HEK293 (cell line): ENCODE measurements at regions not wholly inside any gene's neighbourhood (a gene's known extent, or its start where the extent isn't known, plus 50 kb on each side); places are given as distances from the start of the nearest gene placed in this dataset.

Experiments used
- CTCF ChIA-PET: fragments of 350-600 bp; formaldehyde crosslinking; extraction: SDS; loops from one replicate; lab custom pipeline; 2021; ENCODE audit warnings: antibody characterized with exemption; lab: Yijun Ruan, JAX
- POLR2A ChIA-PET: fragments of 300-600 bp; formaldehyde crosslinking; extraction: SDS; loops from one replicate; lab custom pipeline; 2020; ENCODE audit warnings: antibody characterized with exemption, inconsistent platforms; lab: Yijun Ruan, JAX
- H3K27ac ChIP-seq: fragments of 200-500 bp; sonication (Bioruptor generic); 2 replicates; pipeline ENCODE4 v1.5.1; 2014; ENCODE audit warnings: low read depth, low read length, control low read depth, inconsistent platforms; ENCODE audit errors: extremely low read depth
- H3K36me3 ChIP-seq, 2 experiments: fragments of 200-500 bp in 1 of 2; sonication (Bioruptor generic) in 1 of 2; 1 replicate in 1 of 2; 2 replicates in 1 of 2; pipeline ENCODE4 v1.5.1; 2014 to 2017; ENCODE audit warnings: inconsistent platforms in 2 of 2, low read length in 2 of 2; ENCODE audit not compliant: control insufficient read depth in 2 of 2, insufficient read depth in 1 of 2
- H3K4me1 ChIP-seq: fragments of 200-500 bp; sonication (Bioruptor generic); 2 replicates; pipeline ENCODE4 v1.5.1; 2014; ENCODE audit warnings: mild to moderate bottlenecking, low read length, inconsistent platforms; ENCODE audit not compliant: control insufficient read depth, insufficient read depth
- H3K4me3 ChIP-seq: 2 replicates; pipeline ENCODE4 v1.5.1; 2011; ENCODE audit warnings: low read depth, mild to moderate bottlenecking, control low read depth, low read length, moderate library complexity
- H3K9me3 ChIP-seq: fragments of 200-500 bp; sonication (Bioruptor generic); 2 replicates; pipeline ENCODE4 v1.5.1; 2014; ENCODE audit warnings: low read depth, low read length, inconsistent platforms; ENCODE audit not compliant: control insufficient read depth, insufficient read depth
- EGR2 ChIP-seq: fragments of 450-650 bp; formaldehyde crosslinking; IDR thresholded peaks from 2 replicates; pipeline ENCODE4 v1.5.1; 2016; ENCODE audit warnings: low read depth, missing biosample characterization, missing genetic modification characterization
- HIC1 ChIP-seq: fragments of 450-650 bp; formaldehyde crosslinking; IDR thresholded peaks from 2 replicates; pipeline ENCODE4 v1.5.1; 2016; ENCODE audit warnings: missing biosample characterization, missing genetic modification characterization
- MZF1 ChIP-seq: fragments of 450-650 bp; formaldehyde crosslinking; IDR thresholded peaks from 2 replicates; pipeline ENCODE4 v1.5.1; 2017; ENCODE audit warnings: missing biosample characterization, missing genetic modification characterization, borderline replicate concordance
- SP7 ChIP-seq: fragments of 450-650 bp; formaldehyde crosslinking; IDR thresholded peaks from 2 replicates; pipeline ENCODE4 v1.5.1; 2016; ENCODE audit warnings: missing biosample characterization, missing genetic modification characterization
- ZBTB26 ChIP-seq: fragments of 450-650 bp; formaldehyde crosslinking; optimal IDR thresholded peaks from 2 replicates; pipeline ENCODE3; 2016; ENCODE audit warnings: missing biosample characterization, mild to moderate bottlenecking, missing genetic modification characterization
- ZBTB7A ChIP-seq: fragments of 450-650 bp; formaldehyde crosslinking; IDR thresholded peaks from 2 replicates; pipeline ENCODE4 v1.5.1; 2016; ENCODE audit warnings: low read depth, missing biosample characterization, missing genetic modification characterization
- ZNF148 ChIP-seq: fragments of 450-650 bp; formaldehyde crosslinking; IDR thresholded peaks from 2 replicates; pipeline ENCODE4 v1.5.0; 2017; ENCODE audit warnings: missing biosample characterization, missing genetic modification characterization, borderline replicate concordance
- ZNF184 ChIP-seq: fragments of 450-650 bp; IDR thresholded peaks from 2 replicates; pipeline ENCODE4 v1.5.1; 2018; ENCODE audit warnings: missing biosample characterization, mild to moderate bottlenecking, missing genetic modification characterization
- ZNF19 ChIP-seq: fragments of 450-650 bp; formaldehyde crosslinking; IDR thresholded peaks from 2 replicates; pipeline ENCODE4; 2016; ENCODE audit warnings: missing biosample characterization, missing genetic modification characterization, low read depth
- ZNF211 ChIP-seq: fragments of 450-650 bp; formaldehyde crosslinking; IDR thresholded peaks from 2 replicates; pipeline ENCODE4 v1.5.1; 2016; ENCODE audit warnings: low read depth, missing biosample characterization, missing genetic modification characterization
- ZNF221 ChIP-seq: fragments of 450-650 bp; formaldehyde crosslinking; IDR thresholded peaks from 2 replicates; pipeline ENCODE4 v1.5.1; 2017; ENCODE audit warnings: missing biosample characterization, missing genetic modification characterization, borderline replicate concordance
- ZNF248 ChIP-seq: fragments of 450-650 bp; formaldehyde crosslinking; IDR thresholded peaks from 2 replicates; pipeline ENCODE4 v1.5.1; 2017; ENCODE audit warnings: missing biosample characterization, missing genetic modification characterization
- ZNF366 ChIP-seq: fragments of 450-650 bp; formaldehyde crosslinking; conservative IDR thresholded peaks from 2 replicates; pipeline ENCODE4 v1.5.1; 2016; ENCODE audit warnings: missing biosample characterization, missing genetic modification characterization
- ZNF394 ChIP-seq: fragments of 450-650 bp; formaldehyde crosslinking; IDR thresholded peaks from 2 replicates; pipeline ENCODE4 v1.5.1; 2016; ENCODE audit warnings: missing biosample characterization, missing genetic modification characterization, mild to moderate bottlenecking, moderate library complexity, borderline replicate concordance
- ZNF560 ChIP-seq: fragments of 450-650 bp; formaldehyde crosslinking; IDR thresholded peaks from 2 replicates; pipeline ENCODE4 v1.5.1; 2017; ENCODE audit warnings: missing biosample characterization, missing genetic modification characterization, borderline replicate concordance
- ZNF561 ChIP-seq: fragments of 450-650 bp; IDR thresholded peaks from 2 replicates; pipeline ENCODE4 v1.5.1; 2018; ENCODE audit warnings: missing biosample characterization, missing genetic modification characterization, borderline replicate concordance
- ZNF596 ChIP-seq: fragments of 450-650 bp; IDR thresholded peaks from 2 replicates; pipeline ENCODE4 v1.5.0; 2018; ENCODE audit warnings: missing biosample characterization, mild to moderate bottlenecking, missing genetic modification characterization, moderate library complexity
- ZNF658 ChIP-seq: fragments of 450-650 bp; formaldehyde crosslinking; IDR thresholded peaks from 2 replicates; pipeline ENCODE4; 2016; ENCODE audit warnings: missing biosample characterization, missing genetic modification characterization
- ZNF777 ChIP-seq: fragments of 450-650 bp; formaldehyde crosslinking; IDR thresholded peaks from 2 replicates; pipeline ENCODE4 v1.5.1; 2017; ENCODE audit warnings: missing biosample characterization, missing genetic modification characterization, borderline replicate concordance
- ZSCAN23 ChIP-seq: fragments of 450-650 bp; formaldehyde crosslinking; IDR thresholded peaks from 2 replicates; pipeline ENCODE4 v1.5.1; 2016; ENCODE audit warnings: missing biosample characterization, missing genetic modification characterization
- TF ChIP-seq, protein P1 (sequence below): fragments of 450-650 bp; formaldehyde crosslinking; IDR thresholded peaks from 2 replicates; pipeline ENCODE4 v1.5.1; 2016; ENCODE audit warnings: missing biosample characterization, missing genetic modification characterization
- TF ChIP-seq, protein P2 (sequence below): fragments of 450-650 bp; formaldehyde crosslinking; IDR thresholded peaks from 2 replicates; pipeline ENCODE4 v1.5.1; 2017; ENCODE audit warnings: missing biosample characterization, mild to moderate bottlenecking, missing genetic modification characterization, moderate library complexity

DNA sequence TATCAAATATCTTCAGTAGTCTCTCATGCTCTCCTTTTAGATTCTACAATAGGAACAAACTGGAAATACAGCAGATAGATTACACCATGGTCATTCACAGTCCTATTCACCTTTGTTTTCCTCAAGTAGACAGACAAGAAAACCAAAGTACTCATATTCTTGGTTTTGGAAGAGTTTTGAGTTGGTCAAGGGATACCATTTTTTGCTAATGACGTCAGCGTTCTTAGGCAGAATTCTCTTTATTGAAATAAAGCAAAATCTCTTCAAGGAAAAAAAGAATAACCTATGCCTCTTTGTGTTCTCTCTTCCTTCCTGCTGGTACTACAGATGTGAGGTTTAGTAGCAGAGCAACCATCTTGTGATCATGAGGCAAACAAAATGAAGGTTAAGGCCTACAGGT is 268.3 kb upstream of the PDZRN3 start:
- no peaks in the 10 kb centered on the region for H3K36me3 ChIP-seq
- CTCF ChIA-PET: no interaction called here
- H3K27ac ChIP-seq: no peak overlapping the region
- TF ChIP-seq ZSCAN23 (tag by site-specific recombination) (no peak), ZNF211 (tag by site-specific recombination) (no peak), SP7 (tag by site-specific recombination) (no peak), HIC1 (tag by site-specific recombination) (no peak), ZNF560 (tag by site-specific recombination) (no peak), ZNF148 (tag by site-specific recombination) (no peak), ZNF221 (tag by site-specific recombination) (no peak), ZNF777 (tag by site-specific recombination) (no peak)
- H3K9me3 ChIP-seq: no peaks in the 10 kb centered on the region
- H3K4me1 ChIP-seq: no peaks in the 10 kb centered on the region
- no peak overlapping the region for H3K4me3 ChIP-seq
- POLR2A ChIA-PET: no interaction called here

GRCh38 chr3:73885862-73886261 is 261.1 kb upstream of the PDZRN3 start:
- TF ChIP-seq ZNF658 (tag by site-specific recombination): no peak
- TF ChIP-seq, protein P1, sequence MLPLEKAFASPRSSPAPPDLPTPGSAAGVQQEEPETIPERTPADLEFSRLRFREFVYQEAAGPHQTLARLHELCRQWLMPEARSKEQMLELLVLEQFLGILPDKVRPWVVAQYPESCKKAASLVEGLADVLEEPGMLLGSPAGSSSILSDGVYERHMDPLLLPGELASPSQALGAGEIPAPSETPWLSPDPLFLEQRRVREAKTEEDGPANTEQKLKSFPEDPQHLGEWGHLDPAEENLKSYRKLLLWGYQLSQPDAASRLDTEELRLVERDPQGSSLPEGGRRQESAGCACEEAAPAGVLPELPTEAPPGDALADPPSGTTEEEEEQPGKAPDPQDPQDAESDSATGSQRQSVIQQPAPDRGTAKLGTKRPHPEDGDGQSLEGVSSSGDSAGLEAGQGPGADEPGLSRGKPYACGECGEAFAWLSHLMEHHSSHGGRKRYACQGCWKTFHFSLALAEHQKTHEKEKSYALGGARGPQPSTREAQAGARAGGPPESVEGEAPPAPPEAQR (tag by site-specific recombination): no peak
- TF ChIP-seq ZBTB26 (tag by site-specific recombination): no peak
- TF ChIP-seq ZNF596 (tag by site-specific recombination): no peak
- no peak for TF ChIP-seq MZF1
- no peak for TF ChIP-seq ZNF184 (tag by site-specific recombination)
- TF ChIP-seq, protein P2, sequence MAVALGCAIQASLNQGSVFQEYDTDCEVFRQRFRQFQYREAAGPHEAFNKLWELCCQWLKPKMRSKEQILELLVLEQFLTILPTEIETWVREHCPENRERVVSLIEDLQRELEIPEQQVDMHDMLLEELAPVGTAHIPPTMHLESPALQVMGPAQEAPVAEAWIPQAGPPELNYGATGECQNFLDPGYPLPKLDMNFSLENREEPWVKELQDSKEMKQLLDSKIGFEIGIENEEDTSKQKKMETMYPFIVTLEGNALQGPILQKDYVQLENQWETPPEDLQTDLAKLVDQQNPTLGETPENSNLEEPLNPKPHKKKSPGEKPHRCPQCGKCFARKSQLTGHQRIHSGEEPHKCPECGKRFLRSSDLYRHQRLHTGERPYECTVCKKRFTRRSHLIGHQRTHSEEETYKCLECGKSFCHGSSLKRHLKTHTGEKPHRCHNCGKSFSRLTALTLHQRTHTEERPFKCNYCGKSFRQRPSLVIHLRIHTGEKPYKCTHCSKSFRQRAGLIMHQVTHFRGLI (tag by site-specific recombination): no peak
- no peak for TF ChIP-seq ZNF366 (tag by site-specific recombination)
- TF ChIP-seq ZNF394 (tag by site-specific recombination): no peak
- no peak for TF ChIP-seq ZNF19
- no peak for TF ChIP-seq ZNF561 (tag by site-specific recombination)
- TF ChIP-seq ZBTB7A: no peak
- no peak for TF ChIP-seq EGR2 (tag by site-specific recombination)
- no peak for TF ChIP-seq ZSCAN23 (tag by site-specific recombination)
- no peak for TF ChIP-seq ZNF248 (tag by site-specific recombination)
- TF ChIP-seq, all 188 proteins: peak for 0
- ChIA-PET POLR2A (no interaction called here), CTCF (no interaction called here)

More at GRCh38 chr3:73885862-73886261, 261.1 kb upstream of the PDZRN3 start:
- Histone ChIP-seq H3K27ac (no peak overlapping the region), H3K36me3 (no peaks in the 10 kb centered on the region), H3K4me1 (no peaks in the 10 kb centered on the region), H3K9me3 (no peaks in the 10 kb centered on the region), H3K4me3 (no peak overlapping the region)
